ENCODE measurements at regions not wholly inside any gene's neighbourhood (a gene's known extent, or its start where the extent isn't known, plus 50 kb on each side); places are given as distances from the start of the nearest gene placed in this dataset.

- peak; percentile 10; the same call in 1 of the 2 replicates for TF ChIP-seq PATZ1 (CRISPR knock-in tag; IDR thresholded peaks at IDR 0.05)
- no peak for TF ChIP-seq THAP7 (CRISPR knock-in tag; IDR thresholded peaks at IDR 0.05)
- peak; percentile 63 for TF ChIP-seq ARID5B (CRISPR knock-in tag; IDR thresholded peaks at IDR 0.05)
- TF ChIP-seq ZNF550 (CRISPR knock-in tag; IDR thresholded peaks at IDR 0.05; ENCODE audit: borderline replicate concordance), result no peak
- TF ChIP-seq MIER2 (CRISPR knock-in tag; IDR thresholded peaks at IDR 0.05), result no peak
- no peak for TF ChIP-seq GTF2F1 (IDR thresholded peaks at IDR 0.05; ENCODE audit: low read length)
- peak; percentile 74; the same call in 1 of the 2 replicates for TF ChIP-seq MAX (IDR thresholded peaks at IDR 0.05)
- TF ChIP-seq IRF2 (CRISPR knock-in tag; IDR thresholded peaks at IDR 0.05), result no peak
- TF ChIP-seq GATA4 (IDR thresholded peaks at IDR 0.05; ENCODE audit: borderline replicate concordance, low read depth), result no peak
- peak; percentile 86 for TF ChIP-seq FOXA3 (CRISPR knock-in tag; IDR thresholded peaks at IDR 0.05)
- TF ChIP-seq FOXA1 (IDR thresholded peaks at IDR 0.05), result no peak
- peak; percentile 88 for TF ChIP-seq FOXA1 (CRISPR knock-in tag; IDR thresholded peaks at IDR 0.05)
- no peak for TF ChIP-seq BORCS8-MEF2B (CRISPR knock-in tag; IDR thresholded peaks at IDR 0.05)
- TF ChIP-seq GTF3A (CRISPR knock-in tag; conservative IDR thresholded peaks at IDR 0.05), result no peak
- TF ChIP-seq SALL1 (CRISPR knock-in tag; IDR thresholded peaks at IDR 0.05), result peak; percentile 47; the same call in 1 of the 2 replicates
- TF ChIP-seq GATAD2A (CRISPR knock-in tag; IDR thresholded peaks at IDR 0.05), result peak; percentile 41; the same call in 1 of the 2 replicates
- no peak for TF ChIP-seq SNAI1 (CRISPR knock-in tag; IDR thresholded peaks at IDR 0.05; ENCODE audit: borderline replicate concordance)
- TF ChIP-seq TSC22D2 (CRISPR knock-in tag; IDR thresholded peaks at IDR 0.05; ENCODE audit: borderline replicate concordance), result no peak
- TF ChIP-seq ARNT2 (CRISPR knock-in tag; IDR thresholded peaks at IDR 0.05; ENCODE audit: low read depth), result no peak
- TF ChIP-seq ERF (CRISPR knock-in tag; IDR thresholded peaks at IDR 0.05), result no peak
- TF ChIP-seq LBX2 (CRISPR knock-in tag; IDR thresholded peaks at IDR 0.05; ENCODE audit: borderline replicate concordance), result no peak
- no peak for TF ChIP-seq NR2F1 (CRISPR knock-in tag; IDR thresholded peaks at IDR 0.05)
- TF ChIP-seq HNRNPUL1 (IDR thresholded peaks at IDR 0.05; ENCODE audit: low read depth, low read length), result no peak
Observed at GRCh38 chr1:200260597-200261335, 149.1 kb downstream of the ZNF281 start (continued).

Data from HepG2 (cell line).